Small intestine (tissue), 7 donors: ENCODE measurements at regions not wholly inside any gene's neighbourhood (a gene's known extent, or its start where the extent isn't known, plus 50 kb on each side); places are given as distances from the start of the nearest gene placed in this dataset.
"Not testable (repeated sequence)": the region's sequence is repeated elsewhere in the genome, so short reads cannot be mapped to it uniquely, and the experiment has no call there.

Source experiments
- DNase-seq, 2 donors: peaks; one replicate each; pipeline versions ENCODE4 v3.0.0 to v3.0.0-alpha.2; 2013
- FAIRE-seq: peaks from 2 replicates; lab custom pipeline; 2012; peaks lifted over from hg19 to GRCh38; lab: Jason Lieb, UNC
- H3K27ac ChIP-seq, 3 donors: one replicate each; pipeline ENCODE4 v1.5.1; 2013; ENCODE audit warnings: low read length in 2 of 3, mild to moderate bottlenecking in 2 of 3, control low read depth in 1 of 3, inconsistent platforms in 1 of 3, low read depth in 1 of 3, moderate library complexity in 1 of 3
- H3K27me3 ChIP-seq, 3 donors: one replicate each; pipeline ENCODE4 v1.6.1; 2013; ENCODE audit warnings: low read length in 3 of 3, inconsistent platforms in 1 of 3; ENCODE audit not compliant: control insufficient read depth in 3 of 3, insufficient read depth in 3 of 3
- H3K36me3 ChIP-seq, 3 donors: one replicate each; pipeline ENCODE4 v1.6.1; 2013; ENCODE audit warnings: low read length in 3 of 3, inconsistent platforms in 1 of 3, low read depth in 1 of 3, mild to moderate bottlenecking in 1 of 3, moderate library complexity in 1 of 3; ENCODE audit not compliant: control insufficient read depth in 3 of 3, insufficient read depth in 2 of 3
- H3K4me1 ChIP-seq, 3 donors: one replicate each; pipeline ENCODE4 v1.6.1; 2013; ENCODE audit warnings: low read length in 2 of 3, inconsistent platforms in 1 of 3, low read depth in 1 of 3, mild to moderate bottlenecking in 1 of 3, moderate library complexity in 1 of 3; ENCODE audit not compliant: control insufficient read depth in 3 of 3, insufficient read depth in 2 of 3
- H3K4me3 ChIP-seq, 3 donors: one replicate each; pipeline ENCODE4 v1.5.1; 2013; ENCODE audit warnings: low read length in 3 of 3, control low read depth in 1 of 3, inconsistent platforms in 1 of 3, low read depth in 1 of 3, mild to moderate bottlenecking in 1 of 3, moderate library complexity in 1 of 3
- H3K9me3 ChIP-seq, 2 donors: one replicate each; pipeline ENCODE4 v1.6.1; 2013; ENCODE audit warnings: low read depth in 1 of 2, low read length in 1 of 2; ENCODE audit not compliant: control insufficient read depth in 2 of 2, insufficient read depth in 1 of 2
- WGBS, 3 donors: extraction: QIAGEN DNeasy Blood & Tissue Kit; methylation state at CpG; one replicate each; pipeline ENCODE4 v1.1.7; 2013; 5-methylcytosine and 5-hydroxymethylcytosine counted together
- donor health status: healthy with polysubstance abuse.
- donor health status: control.
- donor health status: control.
- donor health status: Bipolar disorder and iron deficiency.
- donor health status: healthy.

- H3K27me3 ChIP-seq = no peaks in the 10 kb centered on the region
- no peaks in the 10 kb centered on the region for H3K36me3 ChIP-seq
- no peak for DNase-seq
- FAIRE-seq = no peak
- no peak overlapping the region for H3K27ac ChIP-seq
- 46 to 67% (median 58%) methylated on average over 1 of the region's 1 CpG for WGBS, 3 donors
- no peaks in the 10 kb centered on the region for H3K4me1 ChIP-seq
- no peak overlapping the region for H3K4me3 ChIP-seq
- H3K9me3 ChIP-seq = no peaks in the 10 kb centered on the region
Observed at GRCh38 chr2:75294362-75294761, 95.0 kb upstream of the TACR1 start.

- Histone ChIP-seq H3K4me3 (no peak overlapping the region), H3K4me1 (no peaks in the 10 kb centered on the region), H3K27ac (no peak overlapping the region), H3K27me3 (no peaks in the 10 kb centered on the region), H3K36me3 (no peaks in the 10 kb centered on the region), H3K9me3 (no peaks in the 10 kb centered on the region)
- WGBS, 3 donors = 16 to 48% (median 27%) methylated on average over 1 of the region's 1 CpG
- FAIRE-seq (no peak), DNase-seq (no peak)
Observed at GRCh38 chr2:75292826-75293225, 93.5 kb upstream of the TACR1 start.

GRCh38 chr2:75290600-75291150, 91.4 kb upstream of the TACR1 start:
- Histone ChIP-seq H3K9me3 (no peaks in the 10 kb centered on the region), H3K36me3 (no peaks in the 10 kb centered on the region), H3K27me3 (no peaks in the 10 kb centered on the region), H3K4me1 (no peaks in the 10 kb centered on the region), H3K4me3 (no peak overlapping the region), H3K27ac (no peak overlapping the region)
- DNase-seq = no peak
- FAIRE-seq = no peak
- 26 to 61% (median 56%) methylated on average over 2 of the region's 2 CpGs for WGBS, 3 donors

GRCh38 chr2:75289771-75290170, 90.5 kb upstream of the TACR1 start:
- no peaks in the 10 kb centered on the region for H3K27me3 ChIP-seq
- 74 to 89% (median 77%) methylated on average over 3 of the region's 3 CpGs for WGBS, 3 donors
- DNase-seq (no peak), FAIRE-seq (no peak)
- no peak overlapping the region for H3K27ac ChIP-seq
- no peaks in the 10 kb centered on the region for H3K9me3 ChIP-seq
- no peak overlapping the region for H3K4me3 ChIP-seq
- no peaks in the 10 kb centered on the region for H3K4me1 ChIP-seq
- no peaks in the 10 kb centered on the region for H3K36me3 ChIP-seq

GRCh38 chr2:75289178-75289577, 89.9 kb upstream of the TACR1 start:
- H3K4me3 ChIP-seq, H3K27ac ChIP-seq, H3K27me3 ChIP-seq, H3K9me3 ChIP-seq, H3K36me3 ChIP-seq, H3K4me1 ChIP-seq, DNase-seq, FAIRE-seq: not testable (repeated sequence)
- WGBS, 3 donors = 50 to 71% (median 53%) methylated on average over 7 of the region's 7 CpGs

GRCh38 chr2:75288760-75289159, 89.4 kb upstream of the TACR1 start:
- Histone ChIP-seq H3K4me3 (no peak overlapping the region), H3K4me1 (no peaks in the 10 kb centered on the region), H3K9me3 (no peaks in the 10 kb centered on the region), H3K36me3 (no peaks in the 10 kb centered on the region), H3K27me3 (no peaks in the 10 kb centered on the region), H3K27ac (no peak overlapping the region)
- no peak for DNase-seq
- no peak for FAIRE-seq

- no peaks in the 10 kb centered on the region for H3K36me3 ChIP-seq
- H3K27me3 ChIP-seq = peaks cover 0 to 2% (median 0%) of the 10 kb centered on the region in 3 donors
- 68 to 92% (median 78%) methylated on average over 1 of the region's 1 CpG for WGBS, 3 donors
- no peak overlapping the region for H3K4me3 ChIP-seq
- H3K4me1 ChIP-seq = no peaks in the 10 kb centered on the region
- no peak for DNase-seq
- H3K27ac ChIP-seq = no peak overlapping the region
- no peaks in the 10 kb centered on the region for H3K9me3 ChIP-seq
- no peak for FAIRE-seq
Observed at GRCh38 chr2:75287624-75288316, 88.5 kb upstream of the TACR1 start.

- no peaks in the 10 kb centered on the region for H3K4me1 ChIP-seq
- FAIRE-seq (no peak), DNase-seq (no peak)
- WGBS, 3 donors = 53 to 68% (median 56%) methylated on average over 2 of the region's 2 CpGs
- no peak overlapping the region for H3K27ac ChIP-seq
- H3K4me3 ChIP-seq = no peak overlapping the region
- no peaks in the 10 kb centered on the region for H3K36me3 ChIP-seq
- H3K9me3 ChIP-seq = no peaks in the 10 kb centered on the region
- H3K27me3 ChIP-seq = peaks cover 0 to 2% (median 0%) of the 10 kb centered on the region in 3 donors
Observed at GRCh38 chr2:75284345-75284744, 85.0 kb upstream of the TACR1 start.
